ENCODE measurements at regions not wholly inside any gene's neighbourhood (a gene's known extent, or its start where the extent isn't known, plus 50 kb on each side); places are given as distances from the start of the nearest gene placed in this dataset.

DNA sequence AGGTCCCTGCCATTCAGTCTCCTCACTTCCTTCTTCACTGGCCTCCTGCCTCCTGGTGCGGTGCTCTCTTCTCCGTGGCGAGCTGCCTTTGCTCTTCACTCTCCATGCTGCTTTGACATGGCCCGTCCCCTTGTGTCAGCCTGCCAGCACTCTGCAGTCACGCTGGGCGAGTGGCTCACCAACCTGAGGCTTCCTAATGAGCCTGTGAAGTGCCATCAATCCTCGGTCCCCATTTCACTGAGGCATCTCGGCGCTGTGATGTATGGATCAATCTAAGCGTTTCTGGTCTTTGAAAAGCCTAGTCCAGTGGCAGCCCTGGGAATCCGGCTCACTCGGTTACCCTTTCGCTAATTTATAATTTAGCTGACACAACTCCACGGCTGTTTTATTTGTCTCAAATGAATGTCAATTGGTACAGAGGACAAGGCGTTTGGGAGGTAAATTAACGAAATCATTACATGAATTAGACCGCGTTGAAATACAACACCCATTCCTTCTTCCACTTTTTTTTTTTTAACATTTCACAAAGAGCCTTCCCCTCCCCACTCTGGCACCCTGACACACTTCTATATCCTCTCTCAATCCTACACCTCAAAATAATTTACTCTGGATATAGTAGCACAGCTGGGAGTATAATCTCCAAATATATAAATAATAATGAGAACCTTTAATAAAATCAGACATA, 610.7 kb downstream of the TMEM114 start:
- TF ChIP-seq, protein P1, sequence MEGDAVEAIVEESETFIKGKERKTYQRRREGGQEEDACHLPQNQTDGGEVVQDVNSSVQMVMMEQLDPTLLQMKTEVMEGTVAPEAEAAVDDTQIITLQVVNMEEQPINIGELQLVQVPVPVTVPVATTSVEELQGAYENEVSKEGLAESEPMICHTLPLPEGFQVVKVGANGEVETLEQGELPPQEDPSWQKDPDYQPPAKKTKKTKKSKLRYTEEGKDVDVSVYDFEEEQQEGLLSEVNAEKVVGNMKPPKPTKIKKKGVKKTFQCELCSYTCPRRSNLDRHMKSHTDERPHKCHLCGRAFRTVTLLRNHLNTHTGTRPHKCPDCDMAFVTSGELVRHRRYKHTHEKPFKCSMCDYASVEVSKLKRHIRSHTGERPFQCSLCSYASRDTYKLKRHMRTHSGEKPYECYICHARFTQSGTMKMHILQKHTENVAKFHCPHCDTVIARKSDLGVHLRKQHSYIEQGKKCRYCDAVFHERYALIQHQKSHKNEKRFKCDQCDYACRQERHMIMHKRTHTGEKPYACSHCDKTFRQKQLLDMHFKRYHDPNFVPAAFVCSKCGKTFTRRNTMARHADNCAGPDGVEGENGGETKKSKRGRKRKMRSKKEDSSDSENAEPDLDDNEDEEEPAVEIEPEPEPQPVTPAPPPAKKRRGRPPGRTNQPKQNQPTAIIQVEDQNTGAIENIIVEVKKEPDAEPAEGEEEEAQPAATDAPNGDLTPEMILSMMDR (conservative IDR thresholded peaks at IDR 0.05; ENCODE audit: low read length) = no peak
- TF ChIP-seq EZH2phosphoT487 (IDR thresholded peaks at IDR 0.05; ENCODE audit: borderline replicate concordance, low read depth, low read length) = no peak

All from OCI-LY7 (cell line).